HG02623 (cell line): ENCODE measurements at regions not wholly inside any gene's neighbourhood (a gene's known extent, or its start where the extent isn't known, plus 50 kb on each side); places are given as distances from the start of the nearest gene placed in this dataset.

Experiments used
- ATAC-seq: cut with Tn5 transposase; IDR thresholded peaks from one replicate; pipeline ENCODE4 v1.9.1; 2021; ENCODE audit warnings: moderate library complexity; ENCODE audit not compliant: unreplicated experiment

GRCh38 chr14:97760050-97760449 lies 962.9 kb downstream of the VRK1 start:
- ATAC-seq = no peak

GRCh38 chr14:97762386-97762785 lies 965.2 kb downstream of the VRK1 start:
- ATAC-seq = no peak

- ATAC-seq = no peak
Measured at GRCh38 chr14:97771340-97772045, 974.3 kb downstream of the VRK1 start.

GRCh38 chr14:97773598-97773997 lies 976.4 kb downstream of the VRK1 start:
- ATAC-seq = no peak

GRCh38 chr14:97776890-97777558 lies 979.8 kb downstream of the VRK1 start:
- ATAC-seq = no peak

GRCh38 chr14:97777622-97778355 lies 980.6 kb downstream of the VRK1 start:
- no peak for ATAC-seq

GRCh38 chr14:97779140-97779539 lies 982.0 kb downstream of the VRK1 start:
- no peak for ATAC-seq

- no peak for ATAC-seq
Measured at GRCh38 chr14:97780804-97781203, 983.6 kb downstream of the VRK1 start.

- no peak for ATAC-seq
Measured at GRCh38 chr14:97781961-97782360, 984.8 kb downstream of the VRK1 start.

GRCh38 chr14:97782871-97783414 lies 985.8 kb downstream of the VRK1 start:
- ATAC-seq = no peak

- no peak for ATAC-seq
Measured at GRCh38 chr14:97785495-97785894, 988.3 kb downstream of the VRK1 start.

GRCh38 chr14:97788364-97788763 lies 991.2 kb downstream of the VRK1 start:
- ATAC-seq = no peak

- ATAC-seq = no peak
Measured at GRCh38 chr14:97788846-97789526, 991.8 kb downstream of the VRK1 start.

- ATAC-seq = no peak
Measured at GRCh38 chr14:97791072-97791471, 993.9 kb downstream of the VRK1 start.

- ATAC-seq = no peak
Measured at GRCh38 chr14:97791906-97792305, 994.7 kb downstream of the VRK1 start.

GRCh38 chr14:97796511-97796910 lies 999.3 kb downstream of the VRK1 start:
- ATAC-seq = no peak

GRCh38 chr14:97798176-97798575 lies 1001.0 kb downstream of the VRK1 start:
- no peak for ATAC-seq

GRCh38 chr14:97802430-97803373 lies 1005.5 kb downstream of the VRK1 start:
- no peak for ATAC-seq

GRCh38 chr14:97804056-97804455 lies 1006.9 kb downstream of the VRK1 start:
- ATAC-seq = no peak

GRCh38 chr14:97806891-97807290 lies 1009.7 kb downstream of the VRK1 start:
- no peak for ATAC-seq
